Forelimb muscle (tissue), 1 donor: ENCODE measurements at regions not wholly inside any gene's neighbourhood (a gene's known extent, or its start where the extent isn't known, plus 50 kb on each side); places are given as distances from the start of the nearest gene placed in this dataset.
"Not testable (repeated sequence)": the region's sequence is repeated elsewhere in the genome, so short reads cannot be mapped to it uniquely, and the experiment has no call there.

Experiments
- DNase-seq: peaks from one replicate; pipeline ENCODE4 v3.0.0-alpha.2; 2013; ENCODE audit warnings: low read depth

GRCh38 chr10:29828956-29829355 lies 194.2 kb upstream of the SVIL start:
- no peak for DNase-seq

GRCh38 chr10:29828440-29828894 lies 193.7 kb upstream of the SVIL start:
- DNase-seq = no peak

GRCh38 chr10:29827512-29827911 lies 192.7 kb upstream of the SVIL start:
- DNase-seq = no peak

GRCh38 chr10:29826801-29827450 lies 192.2 kb upstream of the SVIL start:
- DNase-seq = no peak

GRCh38 chr10:29826221-29826620 lies 191.4 kb upstream of the SVIL start:
- no peak for DNase-seq

GRCh38 chr10:29823553-29824080 lies 188.8 kb upstream of the SVIL start:
- peak; percentile 94 for DNase-seq

- DNase-seq = no peak
Observed at GRCh38 chr10:29820890-29821461, 186.2 kb upstream of the SVIL start.

GRCh38 chr10:29816801-29817558 lies 182.2 kb upstream of the SVIL start:
- no peak for DNase-seq

GRCh38 chr10:29815572-29815971 lies 180.8 kb upstream of the SVIL start:
- no peak for DNase-seq

GRCh38 chr10:29811751-29812427 lies 177.1 kb upstream of the SVIL start:
- no peak for DNase-seq

GRCh38 chr10:29810816-29811215 lies 176.0 kb upstream of the SVIL start:
- DNase-seq = no peak

- DNase-seq = not testable (repeated sequence)
Observed at GRCh38 chr10:29810231-29810630, 175.5 kb upstream of the SVIL start.

- no peak for DNase-seq
Observed at GRCh38 chr10:29809383-29809782, 174.6 kb upstream of the SVIL start.

- no peak for DNase-seq
Observed at GRCh38 chr10:29807163-29807806, 172.5 kb upstream of the SVIL start.

GRCh38 chr10:29806350-29806788 lies 171.6 kb upstream of the SVIL start:
- no peak for DNase-seq

GRCh38 chr10:29805134-29805723 lies 170.5 kb upstream of the SVIL start:
- DNase-seq = no peak

- DNase-seq = no peak
Observed at GRCh38 chr10:29804025-29804852, 169.5 kb upstream of the SVIL start.

GRCh38 chr10:29802171-29802570 lies 167.4 kb upstream of the SVIL start:
- no peak for DNase-seq

- DNase-seq = no peak
Observed at GRCh38 chr10:29798921-29799690, 164.3 kb upstream of the SVIL start.
